ENCODE measurements at regions not wholly inside any gene's neighbourhood (a gene's known extent, or its start where the extent isn't known, plus 50 kb on each side); places are given as distances from the start of the nearest gene placed in this dataset.

- no peak for TF ChIP-seq CTCF (conservative IDR thresholded peaks at IDR 0.05; ENCODE audit: low read depth, low read length)
- no peak for TF ChIP-seq SMC3 (IDR thresholded peaks at IDR 0.05; ENCODE audit: low read depth, low read length)
- no peak for TF ChIP-seq RFX5 (IDR thresholded peaks at IDR 0.05; ENCODE audit: low read depth, low read length)
- TF ChIP-seq CEBPB (IDR thresholded peaks at IDR 0.05; ENCODE audit: low read depth, low read length) = no peak
- TF ChIP-seq RCOR1 (IDR thresholded peaks at IDR 0.05; ENCODE audit: insufficient replicate concordance, low read length) = no peak
- no peak for TF ChIP-seq USF2 (IDR thresholded peaks at IDR 0.05; ENCODE audit: low read depth, low read length)
- TF ChIP-seq BHLHE40 (IDR thresholded peaks at IDR 0.05; ENCODE audit: low read depth, low read length) = no peak
- no peak for TF ChIP-seq POLR2A (IDR thresholded peaks at IDR 0.05; ENCODE audit: low read depth, low read length)
- TF ChIP-seq RAD21 (IDR thresholded peaks at IDR 0.05; ENCODE audit: low read length) = no peak
- no peak for TF ChIP-seq ELK1 (IDR thresholded peaks at IDR 0.05; ENCODE audit: borderline replicate concordance, low read depth, low read length)
- TF ChIP-seq MAFK (IDR thresholded peaks at IDR 0.05; ENCODE audit: low read depth, low read length) = no peak
- TF ChIP-seq NFE2L2 (IDR thresholded peaks at IDR 0.05; ENCODE audit: low read depth, low read length) = no peak
These were observed 90.6 kb upstream of the KCNJ15 start for GRCh38 chr21:38166173-38166535.

Measured in IMR-90 (cell line).